ENCODE measurements at regions not wholly inside any gene's neighbourhood (a gene's known extent, or its start where the extent isn't known, plus 50 kb on each side); places are given as distances from the start of the nearest gene placed in this dataset.

GRCh38 chr14:53807542-53807941 is 149.1 kb downstream of the BMP4 start:
- H3K9me3 ChIP-seq (ENCODE audit: control extremely low read depth in 1 of 3, control insufficient read depth in 2 of 3, insufficient read depth in 1 of 3, low read length in 2 of 3): no peaks in the 10 kb centered on the region
- DNase-seq: no peak
- H3K79me2 ChIP-seq (ENCODE audit: control insufficient read depth, insufficient read depth, low read length): no peaks in the 10 kb centered on the region
- ChIA-PET POLR2A (no interaction called here), CTCF (no interaction called here)
- H3K36me3 ChIP-seq (replicated peaks in 1 of 2; ENCODE audit: control extremely low read depth in 1 of 2, control insufficient read depth in 1 of 2, extremely low read depth in 1 of 2, insufficient read depth in 2 of 2, low read length in 1 of 2): no peaks in the 10 kb centered on the region
- no peaks in the 10 kb centered on the region for H4K20me1 ChIP-seq (ENCODE audit: control insufficient read depth, insufficient read depth, low read length, poor library complexity, severe bottlenecking)
- no peaks in the 10 kb centered on the region for H3K4me1 ChIP-seq (ENCODE audit: control insufficient read depth in 2 of 2, insufficient read depth in 2 of 2, low read length in 2 of 2)
- intact Hi-C loops (cut with micrococcal nuclease): no loop called here
- Mint-ChIP-seq H3K27ac (no peak overlapping the region), H3K9me3 (ENCODE audit: insufficient read depth) (no peaks in the 10 kb centered on the region), H3K27me3 (no peaks in the 10 kb centered on the region), H3K4me3 (no peak overlapping the region), H3K4me1 (no peaks in the 10 kb centered on the region)
- TF ChIP-seq CTCF (IDR thresholded peaks at IDR 0.05) (no peak), EZH2 (IDR thresholded peaks at IDR 0.05; ENCODE audit: borderline replicate concordance, insufficient read depth, low read depth, low read length, poor library complexity, severe bottlenecking) (no peak)
- 83% methylated on average over 2 of the region's 3 CpGs for WGBS (ENCODE audit: insufficient coverage)
- no peak overlapping the region for H2AFZ ChIP-seq (ENCODE audit: insufficient read depth, low read depth, low read length, poor library complexity, severe bottlenecking)
- no peak overlapping the region for H3K4me2 ChIP-seq (replicated peaks; ENCODE audit: low read depth, low read length, poor library complexity, severe bottlenecking)
- H3K27ac ChIP-seq (ENCODE audit: low read length in 2 of 2): no peak overlapping the region
- H3K4me3 ChIP-seq (ENCODE audit: control extremely low read depth in 1 of 5, extremely low read depth in 1 of 5, insufficient read depth in 1 of 5, low read depth in 2 of 5, low read length in 4 of 5): no peak overlapping the region
- no peak for ATAC-seq (ENCODE audit: low read depth)
- no peak overlapping the region for H3K9ac ChIP-seq (ENCODE audit: low read length)
- H3K27me3 ChIP-seq (replicated peaks in 1 of 4; ENCODE audit: control extremely low read depth in 1 of 4, control insufficient read depth in 3 of 4, insufficient read depth in 4 of 4, low read length in 3 of 4): peaks cover 0 to 2% (median 0%) of the 10 kb centered on the region in 4 experiments

- Histone ChIP-seq H3K27ac (ENCODE audit: low read length in 2 of 2) (no peak overlapping the region), H3K4me3 (ENCODE audit: control extremely low read depth in 1 of 5, extremely low read depth in 1 of 5, insufficient read depth in 1 of 5, low read depth in 2 of 5, low read length in 4 of 5) (no peak overlapping the region), H3K36me3 (replicated peaks in 1 of 2; ENCODE audit: control extremely low read depth in 1 of 2, control insufficient read depth in 1 of 2, extremely low read depth in 1 of 2, insufficient read depth in 2 of 2, low read length in 1 of 2) (no peaks in the 10 kb centered on the region), H3K27me3 (replicated peaks in 1 of 4; ENCODE audit: control extremely low read depth in 1 of 4, control insufficient read depth in 3 of 4, insufficient read depth in 4 of 4, low read length in 3 of 4) (peaks cover 0 to 2% (median 0%) of the 10 kb centered on the region in 4 experiments), H3K4me2 (replicated peaks; ENCODE audit: low read depth, low read length, poor library complexity, severe bottlenecking) (no peak overlapping the region), H3K9me3 (ENCODE audit: control extremely low read depth in 1 of 3, control insufficient read depth in 2 of 3, insufficient read depth in 1 of 3, low read length in 2 of 3) (no peaks in the 10 kb centered on the region), H3K4me1 (ENCODE audit: control insufficient read depth in 2 of 2, insufficient read depth in 2 of 2, low read length in 2 of 2) (no peaks in the 10 kb centered on the region), H2AFZ (ENCODE audit: insufficient read depth, low read depth, low read length, poor library complexity, severe bottlenecking) (no peak overlapping the region), H4K20me1 (ENCODE audit: control insufficient read depth, insufficient read depth, low read length, poor library complexity, severe bottlenecking) (no peaks in the 10 kb centered on the region), H3K9ac (ENCODE audit: low read length) (no peak overlapping the region), H3K79me2 (ENCODE audit: control insufficient read depth, insufficient read depth, low read length) (no peaks in the 10 kb centered on the region)
- CTCF ChIA-PET: no interaction called here
- Mint-ChIP-seq H3K27ac (no peak overlapping the region), H3K4me1 (no peaks in the 10 kb centered on the region), H3K9me3 (ENCODE audit: insufficient read depth) (no peaks in the 10 kb centered on the region), H3K27me3 (no peaks in the 10 kb centered on the region), H3K4me3 (no peak overlapping the region)
- no peak for ATAC-seq (ENCODE audit: low read depth)
- WGBS (ENCODE audit: insufficient coverage): no CpG with 5 or more reads among the region's 2 CpGs
- no peak for DNase-seq
- TF ChIP-seq CTCF (IDR thresholded peaks at IDR 0.05) (no peak), EZH2 (IDR thresholded peaks at IDR 0.05; ENCODE audit: borderline replicate concordance, insufficient read depth, low read depth, low read length, poor library complexity, severe bottlenecking) (no peak)
- POLR2A ChIA-PET: no interaction called here
- intact Hi-C loops (cut with micrococcal nuclease): no loop called here
Measured at GRCh38 chr14:53807108-53807507, 149.5 kb downstream of the BMP4 start.

Data from B cell (primary cell).